HG03175 (cell line): ENCODE measurements at regions not wholly inside any gene's neighbourhood (a gene's known extent, or its start where the extent isn't known, plus 50 kb on each side); places are given as distances from the start of the nearest gene placed in this dataset.
"Not testable (repeated sequence)": the region's sequence is repeated elsewhere in the genome, so short reads cannot be mapped to it uniquely, and the experiment has no call there.

ENCODE experiments used
- ATAC-seq: cut with Tn5 transposase; IDR thresholded peaks from one replicate; pipeline ENCODE4 v1.9.1; 2021; ENCODE audit warnings: mild to moderate bottlenecking, moderate library complexity; ENCODE audit not compliant: unreplicated experiment

- no peak for ATAC-seq
These were observed 251.9 kb downstream of the ETV1 start for GRCh38 chr7:13737563-13737962.

- no peak for ATAC-seq
These were observed 247.3 kb downstream of the ETV1 start for GRCh38 chr7:13742126-13742525.

DNA sequence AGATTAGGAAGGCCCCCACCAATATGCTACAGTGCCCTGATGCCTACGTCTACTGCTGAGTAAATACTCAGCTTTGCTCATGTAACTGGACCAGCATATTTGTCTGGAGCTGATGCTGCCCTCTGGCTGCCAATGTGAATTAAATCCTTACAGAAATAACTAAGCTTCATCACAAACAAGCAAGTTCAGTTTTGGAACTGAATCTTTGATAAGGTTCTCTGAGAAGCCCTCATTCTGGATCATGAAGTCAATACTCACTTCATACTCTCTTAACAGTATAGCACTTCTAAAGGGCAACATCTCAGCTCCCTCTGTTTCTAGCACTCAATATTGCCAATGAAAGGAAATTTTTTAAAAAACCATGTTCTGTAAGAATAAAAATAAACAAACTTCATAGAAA is 246.7 kb downstream of the ETV1 start:
- no peak for ATAC-seq

- no peak for ATAC-seq
These were observed 246.2 kb downstream of the ETV1 start for GRCh38 chr7:13743226-13743625.

DNA sequence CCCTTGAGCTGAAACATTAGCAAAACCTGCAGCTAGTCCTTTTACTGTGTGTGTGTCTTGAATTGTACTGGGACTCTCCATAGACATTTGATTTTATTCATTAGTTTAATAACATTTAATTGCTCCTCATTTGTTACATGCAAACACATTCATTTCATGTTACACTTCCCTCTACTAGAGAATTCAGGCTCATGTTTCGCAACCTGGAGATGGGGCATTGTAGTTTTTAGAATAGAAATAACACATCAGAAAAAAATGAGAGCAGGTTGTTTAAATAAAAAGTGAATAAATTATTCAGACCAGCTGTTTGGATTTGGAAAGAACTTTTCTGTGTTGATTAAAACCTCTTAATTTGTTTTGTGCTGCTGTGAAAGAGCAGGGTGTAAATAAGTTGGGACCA is 243.9 kb downstream of the ETV1 start:
- ATAC-seq = no peak

DNA sequence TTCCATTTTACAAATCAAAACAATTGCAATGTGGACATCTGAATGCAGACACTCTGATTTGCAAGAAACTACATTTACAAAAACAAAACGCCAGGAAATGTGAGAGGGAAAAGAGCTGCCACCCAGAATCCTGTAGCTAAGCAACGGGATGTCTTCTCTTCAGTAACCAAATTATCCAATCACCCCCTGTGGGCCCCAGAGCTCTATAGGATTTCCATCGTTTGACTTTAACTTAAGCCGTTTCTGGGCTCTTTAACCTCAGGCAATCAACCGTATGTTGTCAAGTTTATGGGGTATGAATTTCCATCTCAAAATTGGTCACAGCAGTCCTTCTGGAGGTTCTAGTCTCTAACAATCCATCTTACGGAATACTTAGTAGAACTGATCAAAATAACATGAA is 240.5 kb downstream of the ETV1 start:
- ATAC-seq = no peak

DNA sequence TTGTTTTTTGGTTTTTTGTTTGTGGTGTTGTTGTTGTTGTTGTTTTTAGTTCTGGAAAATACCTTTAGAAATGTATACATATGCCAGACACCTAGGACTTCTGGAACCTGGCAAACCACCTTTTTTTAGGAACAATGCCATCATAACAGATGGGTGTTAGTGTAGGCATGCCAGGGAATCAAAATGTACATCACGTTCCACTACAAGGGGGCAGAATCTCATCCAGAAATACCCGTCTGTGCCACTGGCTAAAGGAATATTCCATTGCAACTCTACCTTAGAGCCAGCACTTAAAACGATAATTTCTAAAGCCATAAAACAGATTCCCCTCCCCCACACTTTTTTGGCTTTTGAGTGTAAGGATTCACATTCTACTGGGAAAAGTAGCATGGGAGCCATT is 239.8 kb downstream of the ETV1 start:
- ATAC-seq = no peak

DNA sequence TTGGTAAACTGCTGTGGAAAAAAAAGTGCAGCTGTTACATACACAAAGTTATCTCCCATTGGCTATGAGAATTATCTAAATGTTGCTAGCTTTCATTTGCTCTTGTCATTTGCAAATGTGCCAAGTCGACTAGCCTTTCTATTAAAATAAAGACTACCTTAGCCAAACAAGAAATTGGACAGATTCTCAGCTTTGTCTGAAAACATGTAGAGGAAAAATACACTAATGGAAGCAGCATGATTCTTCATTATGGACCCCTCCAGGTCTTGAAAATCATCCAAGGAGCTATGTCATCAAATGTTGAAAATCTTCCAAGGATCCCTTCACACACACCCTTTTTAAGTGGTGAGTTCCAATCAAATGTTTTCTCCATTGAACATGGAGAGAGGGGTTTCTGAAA is 237.7 kb downstream of the ETV1 start:
- ATAC-seq = no peak

DNA sequence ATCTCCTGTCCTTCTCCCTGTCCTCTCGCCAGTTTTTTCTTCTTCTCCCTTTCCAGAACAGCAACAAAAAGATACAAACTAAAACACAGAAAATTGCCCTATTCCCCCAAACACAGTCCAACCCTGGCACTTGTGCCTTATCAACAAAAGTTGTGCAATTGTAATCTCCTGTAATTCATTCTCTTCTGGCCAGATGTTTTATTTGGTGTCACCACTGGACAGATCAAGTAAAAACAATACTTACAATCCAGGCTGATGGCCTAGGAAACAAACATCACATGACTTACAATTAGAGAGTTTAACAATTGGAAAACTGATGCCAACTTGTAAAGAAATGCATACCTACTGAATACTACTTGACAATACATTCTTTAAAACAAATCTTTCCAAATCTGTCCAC is 231.6 kb downstream of the ETV1 start:
- ATAC-seq = no peak

- not testable (repeated sequence) for ATAC-seq
These were observed 223.6 kb downstream of the ETV1 start for GRCh38 chr7:13765853-13766252.

GRCh38 chr7:13770305-13770704 is 219.2 kb downstream of the ETV1 start:
- ATAC-seq = no peak

DNA sequence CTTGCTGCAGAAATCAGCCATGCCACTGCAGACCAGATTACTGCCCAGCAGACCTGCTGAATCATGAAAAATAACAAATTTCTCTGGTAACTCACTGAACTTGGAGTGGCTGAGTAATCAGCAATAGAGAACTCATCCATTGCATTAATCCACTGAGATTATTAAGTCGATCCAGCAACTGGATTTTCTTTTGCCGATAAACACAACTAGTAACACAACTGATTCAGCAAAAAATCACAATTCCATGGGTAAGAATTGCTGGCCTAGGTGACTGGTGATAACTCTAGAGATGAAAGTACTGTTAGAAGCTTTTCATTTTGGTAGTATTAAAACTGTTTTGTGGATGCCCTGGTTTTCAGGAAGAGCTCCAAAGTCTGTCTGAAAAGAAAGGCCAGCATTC is 214.5 kb downstream of the ETV1 start:
- ATAC-seq = no peak

- ATAC-seq = no peak
These were observed 212.2 kb downstream of the ETV1 start for GRCh38 chr7:13777242-13777641.

- ATAC-seq = no peak
These were observed 210.5 kb downstream of the ETV1 start for GRCh38 chr7:13778967-13779366.

DNA sequence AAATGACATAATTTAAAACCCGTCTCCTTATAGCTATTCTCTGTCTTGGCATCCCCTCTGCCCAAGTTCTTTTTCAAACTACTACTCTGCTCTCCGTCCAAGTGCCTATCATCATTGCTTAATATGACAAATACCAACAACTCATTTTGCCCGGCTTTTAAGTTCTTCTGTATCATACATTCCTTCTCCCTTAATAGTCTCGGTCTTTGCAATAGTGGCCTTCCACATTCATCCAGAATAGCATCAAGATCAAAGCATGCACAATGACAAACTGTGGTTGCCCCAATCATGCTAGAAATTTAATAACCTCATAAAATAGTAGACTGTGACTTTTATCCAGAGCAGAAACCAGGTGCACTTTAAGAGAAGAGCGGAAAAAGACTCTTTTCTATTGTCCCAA is 198.9 kb downstream of the ETV1 start:
- ATAC-seq = no peak

DNA sequence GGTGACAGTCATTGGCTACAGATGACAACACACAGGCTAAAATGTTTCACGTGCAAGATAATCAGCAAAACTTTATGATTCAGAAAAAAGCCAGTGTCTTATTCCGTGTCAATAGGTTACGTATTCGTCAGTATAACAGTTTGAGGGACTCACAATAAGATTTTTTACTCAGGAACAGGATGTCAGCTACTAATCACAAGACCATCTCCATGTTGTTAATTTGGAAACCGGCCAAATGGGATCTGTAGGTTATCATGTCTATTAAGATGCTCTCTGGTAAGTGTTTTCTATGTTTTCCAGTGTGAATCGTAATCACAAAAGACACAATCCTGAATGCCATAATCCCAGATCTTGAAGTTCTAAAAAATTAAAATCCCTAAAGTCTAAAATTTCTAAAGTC is 197.3 kb downstream of the ETV1 start:
- ATAC-seq = no peak

DNA sequence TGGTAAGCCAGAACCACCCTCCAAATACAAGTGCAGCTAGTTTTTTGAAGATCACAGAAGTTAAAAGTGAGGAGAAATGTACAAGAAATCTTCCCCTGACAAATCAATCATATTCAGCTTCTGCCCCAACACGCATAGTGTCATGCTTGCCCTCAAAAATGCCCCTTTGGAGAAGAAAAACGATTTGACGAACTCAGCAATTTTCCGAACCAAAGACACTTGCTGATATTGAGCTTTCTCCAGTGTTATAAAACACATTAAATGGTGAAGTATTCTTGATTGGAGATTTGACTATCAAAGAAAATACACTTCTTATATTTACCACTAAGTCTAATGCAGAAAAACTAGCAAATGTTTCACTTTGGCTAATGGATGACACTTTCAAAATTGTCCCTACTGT is 195.5 kb downstream of the ETV1 start:
- no peak for ATAC-seq

- ATAC-seq = no peak
These were observed 194.9 kb downstream of the ETV1 start for GRCh38 chr7:13794581-13794980.

- no peak for ATAC-seq
These were observed 191.9 kb downstream of the ETV1 start for GRCh38 chr7:13797545-13797944.

DNA sequence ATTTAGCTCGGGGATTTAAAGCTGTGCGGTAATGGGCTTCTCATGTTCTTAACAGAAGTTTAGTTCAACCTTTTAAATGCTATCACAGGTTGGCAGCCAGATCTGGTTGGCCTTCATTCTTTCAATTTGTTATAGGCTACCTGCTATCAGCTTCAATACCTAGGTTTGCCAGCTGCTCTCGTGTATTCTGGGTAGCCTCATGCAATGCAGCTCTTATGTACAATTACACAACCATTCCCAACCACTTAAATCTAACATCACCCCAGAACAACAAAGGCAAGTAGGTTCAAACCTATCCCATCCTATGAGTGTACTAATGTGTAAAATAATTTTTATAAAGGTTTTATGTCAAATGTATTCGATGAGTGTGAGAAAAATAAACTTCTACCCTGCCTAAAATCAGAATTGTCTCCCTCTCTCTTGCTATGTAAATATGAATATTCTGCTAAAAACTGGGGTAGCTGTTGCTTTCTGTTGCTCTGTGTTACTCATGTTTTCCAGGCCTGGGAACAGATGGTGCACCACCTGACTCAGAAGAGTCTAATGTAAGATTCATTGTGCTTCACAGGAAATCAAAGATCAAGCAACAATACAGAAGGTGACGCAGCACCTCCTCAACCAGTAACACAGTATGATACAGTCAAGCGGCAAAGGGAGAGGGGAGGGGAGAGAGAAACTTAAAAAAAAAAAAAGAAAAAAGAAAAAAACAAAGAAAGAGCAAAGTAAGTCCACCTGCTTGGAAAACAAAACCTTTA is 188.6 kb downstream of the ETV1 start:
- no peak for ATAC-seq

DNA sequence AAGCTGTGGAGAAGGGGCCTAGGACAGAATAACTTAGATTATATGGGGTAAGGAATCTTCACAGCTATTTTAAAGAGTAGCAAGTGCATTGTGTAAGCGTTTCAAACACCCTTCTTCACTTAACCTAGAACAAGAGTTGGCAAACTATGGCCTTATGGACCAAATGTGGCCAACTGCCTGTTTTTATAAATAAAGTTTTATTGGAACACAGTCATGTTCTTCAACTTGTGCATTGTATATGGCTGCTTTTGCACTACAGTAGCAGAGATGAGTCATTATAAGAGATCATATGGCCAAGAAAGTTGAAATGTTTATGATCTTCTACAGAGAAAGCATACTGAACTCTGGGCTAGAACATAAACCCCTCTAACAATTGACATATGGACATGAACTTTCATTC is 187.8 kb downstream of the ETV1 start:
- no peak for ATAC-seq

DNA sequence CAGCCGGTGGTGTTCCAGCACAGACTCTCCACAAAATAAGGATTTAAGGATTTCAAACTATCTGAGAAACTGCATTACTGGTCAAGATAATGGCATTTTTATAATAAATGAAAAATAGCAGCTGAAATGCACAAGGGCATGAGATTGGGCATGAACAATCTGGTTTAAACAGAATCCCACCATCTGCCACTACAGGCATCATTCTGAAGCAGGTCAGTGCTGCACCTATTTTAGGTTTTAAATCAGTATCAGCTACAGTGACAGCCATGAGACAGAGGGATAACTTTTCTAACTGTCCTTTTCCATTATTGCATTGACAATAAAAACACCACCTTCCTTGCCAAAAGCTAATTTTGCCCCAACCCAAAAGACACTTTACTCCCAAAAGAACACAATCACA is 186.8 kb downstream of the ETV1 start:
- ATAC-seq = no peak

- ATAC-seq = no peak
These were observed 186.3 kb downstream of the ETV1 start for GRCh38 chr7:13803134-13803533.
